ENCODE measurements at regions not wholly inside any gene's neighbourhood (a gene's known extent, or its start where the extent isn't known, plus 50 kb on each side); places are given as distances from the start of the nearest gene placed in this dataset.

DNA sequence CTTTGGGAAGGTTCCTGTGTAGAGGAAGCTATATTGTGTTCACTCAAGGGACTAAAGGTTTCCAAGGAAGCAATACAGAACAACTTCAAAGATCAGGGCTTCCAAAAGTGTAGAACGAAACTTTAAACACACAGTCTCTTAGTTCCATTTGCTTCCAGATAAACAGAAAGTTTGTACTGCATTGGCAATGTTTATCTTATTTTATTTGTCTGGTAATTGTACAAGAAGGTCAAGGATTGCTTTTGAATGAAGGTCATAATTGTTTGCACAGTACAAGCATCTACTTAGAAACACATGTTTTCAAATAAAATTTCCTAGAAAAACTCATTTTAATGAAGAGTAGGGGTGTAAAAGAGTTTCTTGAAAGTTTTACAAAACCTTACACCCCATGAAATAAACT lies 712.7 kb upstream of the SGCG start:
- H3K27ac ChIP-seq = no peak overlapping the region
- TF ChIP-seq, protein P1, sequence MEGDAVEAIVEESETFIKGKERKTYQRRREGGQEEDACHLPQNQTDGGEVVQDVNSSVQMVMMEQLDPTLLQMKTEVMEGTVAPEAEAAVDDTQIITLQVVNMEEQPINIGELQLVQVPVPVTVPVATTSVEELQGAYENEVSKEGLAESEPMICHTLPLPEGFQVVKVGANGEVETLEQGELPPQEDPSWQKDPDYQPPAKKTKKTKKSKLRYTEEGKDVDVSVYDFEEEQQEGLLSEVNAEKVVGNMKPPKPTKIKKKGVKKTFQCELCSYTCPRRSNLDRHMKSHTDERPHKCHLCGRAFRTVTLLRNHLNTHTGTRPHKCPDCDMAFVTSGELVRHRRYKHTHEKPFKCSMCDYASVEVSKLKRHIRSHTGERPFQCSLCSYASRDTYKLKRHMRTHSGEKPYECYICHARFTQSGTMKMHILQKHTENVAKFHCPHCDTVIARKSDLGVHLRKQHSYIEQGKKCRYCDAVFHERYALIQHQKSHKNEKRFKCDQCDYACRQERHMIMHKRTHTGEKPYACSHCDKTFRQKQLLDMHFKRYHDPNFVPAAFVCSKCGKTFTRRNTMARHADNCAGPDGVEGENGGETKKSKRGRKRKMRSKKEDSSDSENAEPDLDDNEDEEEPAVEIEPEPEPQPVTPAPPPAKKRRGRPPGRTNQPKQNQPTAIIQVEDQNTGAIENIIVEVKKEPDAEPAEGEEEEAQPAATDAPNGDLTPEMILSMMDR (conservative IDR thresholded peaks at IDR 0.05) = no peak

GRCh38 chr13:22468824-22469223 lies 712.0 kb upstream of the SGCG start:
- TF ChIP-seq, protein P1 (conservative IDR thresholded peaks at IDR 0.05) = no peak
- H3K27ac ChIP-seq = no peak overlapping the region

DNA sequence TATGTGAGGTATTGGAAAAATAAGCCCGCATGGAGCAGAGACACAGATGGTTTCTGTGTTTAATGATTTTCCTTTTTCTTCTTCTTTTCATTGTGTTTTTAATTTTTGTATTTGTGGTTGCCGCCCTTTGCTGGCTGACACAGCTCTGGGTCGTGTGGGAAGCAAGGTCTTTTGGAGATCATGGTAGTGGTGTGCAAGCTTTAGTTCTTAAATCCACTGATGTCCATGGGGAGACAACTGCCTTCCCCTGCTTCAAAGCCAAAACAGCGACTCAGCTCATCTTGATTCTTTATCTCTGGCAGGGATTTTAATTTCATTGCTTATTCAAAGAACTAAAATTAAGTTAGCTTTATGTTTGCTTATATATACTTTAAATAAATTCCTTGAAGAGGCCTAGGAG lies 711.3 kb upstream of the SGCG start:
- TF ChIP-seq, protein P1 (conservative IDR thresholded peaks at IDR 0.05) = no peak
- no peak overlapping the region for H3K27ac ChIP-seq

DNA sequence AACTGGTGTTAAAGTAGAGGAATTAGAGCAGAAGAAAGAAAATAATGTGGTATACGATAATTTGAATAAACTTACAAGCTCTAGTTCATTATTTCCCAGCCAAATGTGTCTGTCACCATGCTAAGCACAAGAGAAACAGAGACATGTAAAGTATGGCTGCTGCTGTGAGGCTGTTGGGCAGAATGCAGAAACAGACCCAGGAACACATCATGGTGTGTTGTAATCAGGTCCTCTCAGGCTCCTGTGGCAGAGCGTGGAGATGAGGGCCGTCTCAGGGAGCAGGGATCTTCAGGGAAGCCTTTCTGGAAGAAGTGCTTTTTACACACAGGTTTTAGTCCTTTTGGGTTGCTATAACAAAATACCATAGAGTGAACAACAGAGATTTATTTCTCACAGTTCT lies 710.7 kb upstream of the SGCG start:
- H3K27ac ChIP-seq = no peak overlapping the region
- TF ChIP-seq, protein P1 (conservative IDR thresholded peaks at IDR 0.05) = no peak

- no peak overlapping the region for H3K27ac ChIP-seq
- TF ChIP-seq, protein P1 (conservative IDR thresholded peaks at IDR 0.05) = no peak
Observed at GRCh38 chr13:22482496-22483000, 698.2 kb upstream of the SGCG start.

- TF ChIP-seq, protein P1 (conservative IDR thresholded peaks at IDR 0.05) = no peak
- H3K27ac ChIP-seq = no peak overlapping the region
Observed at GRCh38 chr13:22483276-22483675, 697.5 kb upstream of the SGCG start.

- H3K27ac ChIP-seq = no peak overlapping the region
Observed at GRCh38 chr13:22486490-22486889, 694.3 kb upstream of the SGCG start.

More at GRCh38 chr13:22486490-22486889, 694.3 kb upstream of the SGCG start:
- TF ChIP-seq, protein P1 (conservative IDR thresholded peaks at IDR 0.05) = no peak
